Fibroblast of lung (primary cell): ENCODE measurements at regions not wholly inside any gene's neighbourhood (a gene's known extent, or its start where the extent isn't known, plus 50 kb on each side); places are given as distances from the start of the nearest gene placed in this dataset.

Source experiments
- CTCF ChIP-seq, 2 donors: IDR thresholded peaks in 1 of 2; conservative IDR thresholded peaks in 1 of 2; 1 replicate in 1 of 2; 2 replicates in 1 of 2; pipeline ENCODE4 v1.5.1; 2011 to 2012; ENCODE audit warnings: low read length in 2 of 2, control low read depth in 1 of 2, inconsistent platforms in 1 of 2, low read depth in 1 of 2, mild to moderate bottlenecking in 1 of 2
- EZH2 ChIP-seq: IDR thresholded peaks from 2 replicates; pipeline ENCODE4 v1.5.1; 2012; ENCODE audit warnings: low read length, control low read depth, mild to moderate bottlenecking; ENCODE audit errors: missing control alignments

- TF ChIP-seq CTCF (conservative IDR thresholded peaks at IDR 0.05 in 1 of 2, IDR thresholded peaks at IDR 0.05 in 1 of 2; ENCODE audit: low read depth in 1 of 2, low read length in 2 of 2) (no peak), EZH2 (no peak)
These were observed 167.4 kb upstream of the LPP start for GRCh38 chr3:187986514-187986934.
